OCI-LY1 (cell line): ENCODE measurements at regions not wholly inside any gene's neighbourhood (a gene's known extent, or its start where the extent isn't known, plus 50 kb on each side); places are given as distances from the start of the nearest gene placed in this dataset.
A peak's percentile ranks its signal among the peaks of the same experiment; 100 is the strongest.

Source experiments
- H2AFZ ChIP-seq: fragments of 200-600 bp; sonication (generic), shearing (Covaris generic); 2 replicates; pipeline ENCODE4 v1.6.0; 2014; ENCODE audit warnings: antibody characterized with exemption, mild to moderate bottlenecking, low read length
- H3F3A ChIP-seq: fragments of 200-600 bp; sonication (generic), shearing (Covaris generic); 2 replicates; pipeline ENCODE4 v1.6.0; 2014; ENCODE audit warnings: mild to moderate bottlenecking, antibody characterized with exemption, low read length, moderate library complexity; ENCODE audit not compliant: insufficient read depth
- H3K27ac ChIP-seq: fragments of 200-600 bp; sonication (generic); 2 replicates; pipeline ENCODE4 v1.5.1; 2014; ENCODE audit warnings: low read length, mixed run types, mild to moderate bottlenecking, low read depth; ENCODE audit not compliant: poor library complexity, severe bottlenecking
- H3K27me3 ChIP-seq: fragments of 200-600 bp; sonication (generic); 2 replicates; pipeline ENCODE4 v1.6.0; 2014; ENCODE audit warnings: antibody characterized with exemption, mild to moderate bottlenecking, low read length, moderate library complexity; ENCODE audit not compliant: insufficient read depth
- H3K36me3 ChIP-seq: fragments of 200-600 bp; sonication (generic); 2 replicates; pipeline ENCODE4 v1.6.1; 2014; ENCODE audit warnings: mild to moderate bottlenecking, antibody characterized with exemption, low read length, moderate library complexity, mixed read lengths; ENCODE audit not compliant: insufficient read depth
- H3K4me1 ChIP-seq: fragments of 200-600 bp; sonication (generic); 2 replicates; pipeline ENCODE4 v1.5.1; 2014; ENCODE audit warnings: mild to moderate bottlenecking, low read length, moderate library complexity; ENCODE audit not compliant: insufficient read depth, severe bottlenecking
- H3K4me2 ChIP-seq: fragments of 200-600 bp; sonication (generic), shearing (Covaris generic); 2 replicates; pipeline ENCODE4 v1.6.1; 2014; ENCODE audit warnings: low read length
- H3K4me3 ChIP-seq: fragments of 200-600 bp; sonication (generic); 2 replicates; pipeline ENCODE4 v1.5.1; 2014; ENCODE audit warnings: low read length, low read depth, mild to moderate bottlenecking, mixed read lengths; ENCODE audit not compliant: poor library complexity, severe bottlenecking
- H3K79me2 ChIP-seq: fragments of 200-600 bp; shearing (Covaris generic); 2 replicates; pipeline ENCODE4 v1.6.1; 2016; ENCODE audit warnings: mixed run types, low read length, mixed read lengths; ENCODE audit not compliant: insufficient read depth
- H3K9ac ChIP-seq: fragments of 200-600 bp; sonication (generic), shearing (Covaris generic); 2 replicates; pipeline ENCODE4 v1.6.1; 2014; ENCODE audit warnings: mild to moderate bottlenecking, low read length, mixed read lengths
- H3K9me2 ChIP-seq: fragments of 200-600 bp; sonication (generic), shearing (Covaris generic); 2 replicates; pipeline ENCODE4 v1.6.1; 2014; ENCODE audit warnings: low read depth, mild to moderate bottlenecking, low read length, mixed read lengths
- H3K9me3 ChIP-seq: fragments of 200-600 bp; shearing (Covaris generic); 2 replicates; pipeline ENCODE4 v1.6.1; 2014; ENCODE audit warnings: low read length, mixed read lengths
- H4K20me1 ChIP-seq: fragments of 200-600 bp; sonication (generic), shearing (Covaris generic); 2 replicates; pipeline ENCODE4 v1.6.0; 2016; ENCODE audit warnings: mild to moderate bottlenecking, low read length; ENCODE audit not compliant: insufficient read depth
- EZH2 ChIP-seq: fragments of 200-600 bp; sonication (generic), shearing (Covaris generic); IDR thresholded peaks from 2 replicates; pipeline ENCODE4 v1.8.0; 2017; ENCODE audit warnings: borderline replicate concordance, mixed run types, mild to moderate bottlenecking, antibody characterized with exemption, low read length, moderate library complexity, mixed read lengths
- TF ChIP-seq, protein P1 (sequence below): fragments of 200-600 bp; sonication (generic), shearing (Covaris generic); IDR thresholded peaks from 2 replicates; pipeline ENCODE4 v1.5.1; 2017; ENCODE audit warnings: mild to moderate bottlenecking, antibody characterized with exemption, low read length, moderate library complexity, mixed read lengths

DNA sequence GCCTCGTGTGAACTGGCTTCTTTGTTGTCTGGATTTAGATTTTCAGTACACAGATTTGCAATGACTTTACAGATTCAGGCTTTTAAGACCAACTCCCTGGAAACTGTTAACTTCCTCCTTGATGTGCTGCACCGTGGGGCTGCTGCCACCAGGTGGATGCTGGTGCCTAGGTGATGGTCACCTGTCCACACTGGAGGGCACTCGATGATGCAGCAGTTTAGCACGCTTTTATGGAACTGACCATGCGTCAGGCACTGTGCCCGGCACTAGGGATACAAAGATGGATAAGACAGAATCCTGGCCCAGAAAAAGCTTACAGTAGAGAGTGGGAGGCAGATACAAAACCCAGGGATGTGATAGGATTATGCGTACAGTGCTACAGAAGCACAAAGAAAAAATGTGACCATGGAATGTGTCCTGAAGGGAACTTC is 180.7 kb downstream of the CEP135 start:
- no peaks in the 10 kb centered on the region for H3K9me3 ChIP-seq
- no peaks in the 10 kb centered on the region for H3K9me2 ChIP-seq
- no peaks in the 10 kb centered on the region for H3F3A ChIP-seq
- H3K27me3 ChIP-seq = no peaks in the 10 kb centered on the region
- no peak overlapping the region for H3K27ac ChIP-seq
- no peaks in the 10 kb centered on the region for H3K4me1 ChIP-seq
- no peaks in the 10 kb centered on the region for H4K20me1 ChIP-seq
- no peaks in the 10 kb centered on the region for H3K36me3 ChIP-seq
- no peak overlapping the region for H3K4me3 ChIP-seq
- no peak overlapping the region for H2AFZ ChIP-seq
- H3K9ac ChIP-seq = no peak overlapping the region
- TF ChIP-seq, protein P1, sequence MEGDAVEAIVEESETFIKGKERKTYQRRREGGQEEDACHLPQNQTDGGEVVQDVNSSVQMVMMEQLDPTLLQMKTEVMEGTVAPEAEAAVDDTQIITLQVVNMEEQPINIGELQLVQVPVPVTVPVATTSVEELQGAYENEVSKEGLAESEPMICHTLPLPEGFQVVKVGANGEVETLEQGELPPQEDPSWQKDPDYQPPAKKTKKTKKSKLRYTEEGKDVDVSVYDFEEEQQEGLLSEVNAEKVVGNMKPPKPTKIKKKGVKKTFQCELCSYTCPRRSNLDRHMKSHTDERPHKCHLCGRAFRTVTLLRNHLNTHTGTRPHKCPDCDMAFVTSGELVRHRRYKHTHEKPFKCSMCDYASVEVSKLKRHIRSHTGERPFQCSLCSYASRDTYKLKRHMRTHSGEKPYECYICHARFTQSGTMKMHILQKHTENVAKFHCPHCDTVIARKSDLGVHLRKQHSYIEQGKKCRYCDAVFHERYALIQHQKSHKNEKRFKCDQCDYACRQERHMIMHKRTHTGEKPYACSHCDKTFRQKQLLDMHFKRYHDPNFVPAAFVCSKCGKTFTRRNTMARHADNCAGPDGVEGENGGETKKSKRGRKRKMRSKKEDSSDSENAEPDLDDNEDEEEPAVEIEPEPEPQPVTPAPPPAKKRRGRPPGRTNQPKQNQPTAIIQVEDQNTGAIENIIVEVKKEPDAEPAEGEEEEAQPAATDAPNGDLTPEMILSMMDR = peak; percentile 64; the same call in 1 of the 2 replicates
- TF ChIP-seq EZH2 = no peak
- no peaks in the 10 kb centered on the region for H3K79me2 ChIP-seq
- no peak overlapping the region for H3K4me2 ChIP-seq

DNA sequence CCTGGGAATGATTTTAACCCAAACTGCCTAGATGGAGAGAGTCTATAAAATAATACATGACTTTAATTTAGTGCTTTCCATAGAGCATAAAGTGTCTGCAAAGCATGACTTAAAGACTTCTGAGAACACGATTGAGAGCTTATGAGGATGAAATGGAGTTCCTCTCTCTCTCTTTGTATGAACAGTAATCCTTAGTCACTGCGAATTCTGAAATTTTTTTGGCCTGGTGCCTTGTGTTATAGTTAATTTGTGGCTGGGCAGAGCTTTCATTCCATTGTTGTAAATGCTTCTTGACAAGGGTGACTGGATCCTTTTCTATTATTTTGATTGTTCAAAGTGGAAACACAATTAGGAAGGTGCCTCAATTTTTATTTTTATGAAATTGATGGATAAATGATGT is 179.5 kb downstream of the CEP135 start:
- no peaks in the 10 kb centered on the region for H3K36me3 ChIP-seq
- no peaks in the 10 kb centered on the region for H3K79me2 ChIP-seq
- H4K20me1 ChIP-seq = no peaks in the 10 kb centered on the region
- no peak overlapping the region for H3K27ac ChIP-seq
- H3K27me3 ChIP-seq = no peaks in the 10 kb centered on the region
- H3K4me3 ChIP-seq = no peak overlapping the region
- no peaks in the 10 kb centered on the region for H3F3A ChIP-seq
- no peak for TF ChIP-seq EZH2
- TF ChIP-seq, protein P1 = no peak
- H3K4me2 ChIP-seq = no peak overlapping the region
- H2AFZ ChIP-seq = no peak overlapping the region
- H3K9me2 ChIP-seq = no peaks in the 10 kb centered on the region
- H3K9ac ChIP-seq = no peak overlapping the region
- no peaks in the 10 kb centered on the region for H3K9me3 ChIP-seq
- H3K4me1 ChIP-seq = no peaks in the 10 kb centered on the region

DNA sequence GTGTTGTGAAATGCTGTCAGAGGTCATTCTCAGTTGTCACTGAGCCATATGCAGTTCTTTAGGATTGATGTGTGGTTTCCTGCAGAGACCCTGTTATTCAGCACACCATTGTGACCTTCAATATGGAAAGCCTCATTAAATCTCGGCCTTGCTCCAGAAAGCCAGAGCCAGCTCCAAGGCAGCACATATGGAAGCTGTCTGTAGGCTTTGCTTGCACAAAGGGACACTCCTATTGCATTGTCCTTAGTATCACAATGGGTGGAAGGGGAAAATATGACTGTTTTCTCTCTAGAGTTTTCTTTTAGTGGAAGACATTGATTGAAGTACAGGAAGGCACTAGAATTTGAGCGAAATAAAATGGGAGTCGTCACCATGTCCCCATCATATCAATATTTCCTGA is 179.0 kb downstream of the CEP135 start:
- Histone ChIP-seq H3K4me2 (no peak overlapping the region), H4K20me1 (no peaks in the 10 kb centered on the region), H3K27ac (no peak overlapping the region), H3F3A (no peaks in the 10 kb centered on the region), H3K4me1 (no peaks in the 10 kb centered on the region), H3K9me3 (no peaks in the 10 kb centered on the region), H3K9me2 (no peaks in the 10 kb centered on the region), H3K4me3 (no peak overlapping the region), H3K27me3 (no peaks in the 10 kb centered on the region), H3K79me2 (no peaks in the 10 kb centered on the region), H2AFZ (no peak overlapping the region), H3K36me3 (no peaks in the 10 kb centered on the region), H3K9ac (no peak overlapping the region)
- TF ChIP-seq, protein P1 = no peak
- no peak for TF ChIP-seq EZH2
